PC-3 (cell line): ENCODE measurements at regions not wholly inside any gene's neighbourhood (a gene's known extent, or its start where the extent isn't known, plus 50 kb on each side); places are given as distances from the start of the nearest gene placed in this dataset.

Source experiments
- EZH2 ChIP-seq: fragments of 300-600 bp; sonication (generic); IDR thresholded peaks from one replicate; pipeline ENCODE4 v1.6.1; 2017; ENCODE audit warnings: antibody characterized with exemption, mild to moderate bottlenecking, low read length; ENCODE audit not compliant: unreplicated experiment
- TF ChIP-seq, protein P1 (sequence below): fragments of 300-600 bp; sonication (generic); conservative IDR thresholded peaks from 2 replicates; pipeline ENCODE4 v1.5.1; 2017; ENCODE audit warnings: antibody characterized with exemption, low read depth, mild to moderate bottlenecking, low read length

DNA sequence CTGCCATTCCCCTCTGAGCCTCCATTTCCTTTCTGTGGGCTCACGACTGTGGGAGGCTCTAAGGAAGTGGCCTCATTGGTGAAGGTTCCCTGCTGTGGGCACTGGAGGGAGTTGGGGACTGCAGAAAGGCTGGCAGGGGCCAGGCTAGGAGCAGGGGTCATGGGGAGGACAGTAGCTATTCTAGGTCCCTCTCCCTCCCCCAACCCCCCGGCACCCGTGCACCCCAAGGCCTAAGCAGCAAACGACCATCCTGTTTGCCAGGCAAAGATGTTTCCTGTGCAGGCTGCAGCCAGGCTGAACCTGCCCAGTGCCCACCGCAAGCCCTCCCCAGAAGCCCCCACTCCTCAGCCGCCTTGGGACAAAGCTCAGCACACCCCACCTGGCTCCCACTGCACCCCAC lies 189.4 kb downstream of the MN1 start:
- TF ChIP-seq, protein P1, sequence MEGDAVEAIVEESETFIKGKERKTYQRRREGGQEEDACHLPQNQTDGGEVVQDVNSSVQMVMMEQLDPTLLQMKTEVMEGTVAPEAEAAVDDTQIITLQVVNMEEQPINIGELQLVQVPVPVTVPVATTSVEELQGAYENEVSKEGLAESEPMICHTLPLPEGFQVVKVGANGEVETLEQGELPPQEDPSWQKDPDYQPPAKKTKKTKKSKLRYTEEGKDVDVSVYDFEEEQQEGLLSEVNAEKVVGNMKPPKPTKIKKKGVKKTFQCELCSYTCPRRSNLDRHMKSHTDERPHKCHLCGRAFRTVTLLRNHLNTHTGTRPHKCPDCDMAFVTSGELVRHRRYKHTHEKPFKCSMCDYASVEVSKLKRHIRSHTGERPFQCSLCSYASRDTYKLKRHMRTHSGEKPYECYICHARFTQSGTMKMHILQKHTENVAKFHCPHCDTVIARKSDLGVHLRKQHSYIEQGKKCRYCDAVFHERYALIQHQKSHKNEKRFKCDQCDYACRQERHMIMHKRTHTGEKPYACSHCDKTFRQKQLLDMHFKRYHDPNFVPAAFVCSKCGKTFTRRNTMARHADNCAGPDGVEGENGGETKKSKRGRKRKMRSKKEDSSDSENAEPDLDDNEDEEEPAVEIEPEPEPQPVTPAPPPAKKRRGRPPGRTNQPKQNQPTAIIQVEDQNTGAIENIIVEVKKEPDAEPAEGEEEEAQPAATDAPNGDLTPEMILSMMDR: no peak
- TF ChIP-seq EZH2: no peak
